Adrenal gland (tissue), 9 donors: ENCODE measurements at regions not wholly inside any gene's neighbourhood (a gene's known extent, or its start where the extent isn't known, plus 50 kb on each side); places are given as distances from the start of the nearest gene placed in this dataset.
A peak's percentile ranks its signal among the peaks of the same experiment; 100 is the strongest.

Experiments
- DNase-seq, 7 donors: peaks; one replicate each; pipeline ENCODE4 v3.0.0-alpha.2; 2019 to 2020
- H3K27ac ChIP-seq, 5 donors: fragments of 200-600 bp; sonication (generic) in 4 of 5; 1 replicate in 3 of 5; 2 replicates in 2 of 5; pipeline versions ENCODE4 v1.5.1 to v1.8.0; 2016 to 2020; ENCODE audit warnings: mild to moderate bottlenecking in 1 of 5
- H3K27me3 ChIP-seq: fragments of 200-600 bp; 2 replicates; pipeline ENCODE4 v1.8.0; 2021
- H3K36me3 ChIP-seq, 2 donors: fragments of 200-600 bp; replicated peaks in 1 of 2; 1 replicate in 1 of 2; 2 replicates in 1 of 2; pipeline versions ENCODE4 v1.5.1 to v1.8.0; 2018 to 2022
- H3K4me1 ChIP-seq, 2 donors: fragments of 200-600 bp; replicated peaks in 1 of 2; 1 replicate in 1 of 2; 2 replicates in 1 of 2; pipeline versions ENCODE4 v1.5.1 to v1.8.0; 2018 to 2021
- H3K4me3 ChIP-seq, 4 donors: fragments of 200-600 bp; sonication (generic) in 3 of 4; one replicate each; pipeline ENCODE4 v1.5.1; 2016 to 2018
- H3K9me3 ChIP-seq, 3 donors: fragments of 200-600 bp; sonication (generic) in 1 of 3; replicated peaks in 1 of 3; 1 replicate in 2 of 3; 2 replicates in 1 of 3; pipeline versions ENCODE4 v1.5.1 to v1.8.0; 2016 to 2021
- CTCF ChIP-seq, 6 experiments: fragments of 450-650 bp in 4 of 6; fragments of 200-600 bp in 2 of 6; sonication (generic) in 1 of 6; IDR thresholded peaks; 1 replicate in 5 of 6; 2 replicates in 1 of 6; pipeline versions ENCODE4 v1.5.1 to v1.8.0; 2016 to 2021; ENCODE audit warnings: antibody characterized with exemption in 6 of 6, mild to moderate bottlenecking in 2 of 6, moderate library complexity in 1 of 6
- POLR2A ChIP-seq, 2 donors: fragments of 450-650 bp; IDR thresholded peaks; one replicate each; pipeline ENCODE4 v1.6.1; 2017; ENCODE audit warnings: antibody characterized with exemption in 2 of 2, mild to moderate bottlenecking in 2 of 2, moderate library complexity in 1 of 2
- WGBS, 4 donors: extraction: QIAGEN DNeasy Blood & Tissue Kit in 2 of 4; methylation state at CpG; one replicate each; pipeline versions ENCODE4 v1.1.5 to v1.1.7; 2013 to 2017; 5-methylcytosine and 5-hydroxymethylcytosine counted together
- intact Hi-C, 2 donors: fragments of 100-400 bp; cut with DNase I; formaldehyde crosslinking; loops; one replicate each; pipeline versions ENCODE4 v1.14.1 to v1.15.0; 2022 to 2023
- donor health status: healthy with polysubstance abuse.
- donor health status: Bipolar disorder and iron deficiency.
- donor health status: DM: yes; HTN: yes; CAD: no.
- donor health status: DM: no; HTN: no; CAD: no.
- donor health status: DM: no; HTN: no; CAD: no.

DNA sequence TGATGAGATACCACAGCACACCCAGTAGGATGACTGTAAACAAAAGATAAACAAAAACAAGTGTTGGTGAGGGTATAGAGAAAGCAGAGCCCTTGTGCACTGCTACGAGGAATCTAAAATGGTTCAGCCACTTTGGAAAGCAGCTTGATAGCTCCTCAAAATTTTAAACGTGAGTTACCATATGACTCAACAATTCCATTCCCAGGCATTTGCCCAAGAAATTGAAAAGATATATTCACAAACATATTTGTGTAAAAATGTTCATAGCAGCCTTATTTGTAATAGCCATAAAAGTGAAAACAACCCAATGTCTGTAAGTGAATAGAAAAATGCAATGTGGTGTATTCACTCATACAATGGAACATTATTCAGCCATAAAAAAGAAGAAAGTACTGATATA is 141.0 kb upstream of the BTBD3 start:
- intact Hi-C loops, result no loop called here
- Histone ChIP-seq H3K9me3 (no peaks in the 10 kb centered on the region), H3K36me3 (no peaks in the 10 kb centered on the region), H3K4me3 (no peak overlapping the region), H3K4me1 (no peaks in the 10 kb centered on the region), H3K27me3 (no peaks in the 10 kb centered on the region), H3K27ac (no peak overlapping the region)
- WGBS, 4 donors, result 65 to 76% (median 71%) methylated on average over 2 of the region's 2 CpGs
- TF ChIP-seq POLR2A (IDR thresholded peaks at IDR 0.05) (no peak), CTCF (IDR thresholded peaks at IDR 0.05) (no peak)
- no peak for DNase-seq

DNA sequence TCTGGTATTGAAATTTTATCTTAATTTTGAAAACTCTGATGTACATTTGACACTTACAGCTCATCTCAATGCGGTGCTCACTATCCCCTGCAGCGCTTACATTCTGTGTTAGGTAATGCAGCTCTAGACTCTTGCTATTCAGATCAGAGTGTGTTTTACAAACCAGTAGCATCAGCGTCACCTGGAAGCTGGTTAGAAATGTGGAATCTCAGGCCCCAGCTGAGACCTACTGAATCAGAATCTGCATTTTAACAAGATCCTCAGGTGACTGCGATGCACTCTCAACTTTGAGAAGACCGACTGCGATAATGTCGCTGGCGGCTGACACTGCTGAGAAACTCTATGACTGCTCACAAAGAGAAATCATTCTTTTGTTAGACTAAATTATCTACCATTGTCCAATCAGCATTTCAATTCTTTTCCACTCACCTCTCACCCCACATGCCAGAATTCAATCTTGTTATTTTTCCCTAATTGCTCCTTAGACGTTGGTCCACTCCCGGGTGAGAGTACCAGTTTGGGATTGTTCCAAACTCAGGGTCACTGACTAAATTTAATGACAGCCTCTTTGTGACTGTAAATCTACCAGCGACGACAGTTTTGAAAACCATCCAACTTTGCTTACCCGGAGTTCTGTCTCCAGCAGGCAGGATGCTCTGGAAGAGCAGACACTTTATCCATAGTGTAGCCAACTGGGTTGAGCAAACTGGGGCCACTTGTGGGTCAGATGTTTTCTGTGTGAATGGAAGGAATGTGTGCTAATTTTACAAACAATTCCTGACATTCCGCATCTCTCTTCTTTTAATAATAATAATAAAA is 140.1 kb upstream of the BTBD3 start:
- H3K9me3 ChIP-seq, result no peaks in the 10 kb centered on the region
- DNase-seq, result peak in 6 of 7 donors; percentile 14 to 64 (median 34)
- H3K27me3 ChIP-seq, result no peaks in the 10 kb centered on the region
- no peaks in the 10 kb centered on the region for H3K4me1 ChIP-seq
- no peaks in the 10 kb centered on the region for H3K36me3 ChIP-seq
- 50 to 58% (median 54%) methylated on average over 14 of the region's 14 CpGs for WGBS, 4 donors
- intact Hi-C loops, result no loop called here
- peak overlapping the region in 1 of 5 donors; percentile 0 for H3K27ac ChIP-seq
- no peak overlapping the region for H3K4me3 ChIP-seq
- TF ChIP-seq POLR2A (IDR thresholded peaks at IDR 0.05) (no peak), CTCF (IDR thresholded peaks at IDR 0.05) (no peak)

DNA sequence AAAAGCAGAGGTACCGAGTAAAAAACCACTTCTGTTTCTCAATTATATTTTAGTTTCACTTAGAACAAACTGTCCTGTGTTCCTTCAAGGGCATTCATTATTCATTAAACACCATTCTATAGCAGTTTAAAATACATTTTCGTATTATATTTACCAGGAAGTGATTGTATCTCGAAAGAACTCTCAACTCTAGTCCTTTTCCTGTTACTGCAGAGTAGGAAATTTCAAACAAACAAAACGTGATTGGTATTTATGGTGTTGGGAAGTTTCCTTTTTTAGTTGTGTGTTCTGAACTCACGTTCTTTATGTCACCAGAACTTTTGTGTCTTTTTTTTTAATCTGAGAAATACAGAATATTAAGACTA is 139.5 kb upstream of the BTBD3 start:
- Histone ChIP-seq H3K4me1 (no peaks in the 10 kb centered on the region), H3K27ac (no peak overlapping the region), H3K27me3 (no peaks in the 10 kb centered on the region), H3K36me3 (no peaks in the 10 kb centered on the region), H3K4me3 (no peak overlapping the region), H3K9me3 (no peaks in the 10 kb centered on the region)
- WGBS, 4 donors, result 35 to 47% (median 41%) methylated on average over 5 of the region's 5 CpGs
- DNase-seq, result no peak
- intact Hi-C loops, result no loop called here
- TF ChIP-seq POLR2A (IDR thresholded peaks at IDR 0.05) (no peak), CTCF (IDR thresholded peaks at IDR 0.05) (no peak)

GRCh38 chr20:11780765-11781369 is 136.8 kb upstream of the BTBD3 start:
- intact Hi-C loops, result no loop called here
- Histone ChIP-seq H3K27ac (no peak overlapping the region), H3K9me3 (no peaks in the 10 kb centered on the region), H3K36me3 (no peaks in the 10 kb centered on the region), H3K27me3 (no peaks in the 10 kb centered on the region), H3K4me3 (no peak overlapping the region), H3K4me1 (no peaks in the 10 kb centered on the region)
- WGBS, 4 donors, result 50 to 69% (median 57%) methylated on average over 2 of the region's 2 CpGs
- TF ChIP-seq CTCF (IDR thresholded peaks at IDR 0.05), result no peak
- no peak for TF ChIP-seq POLR2A (IDR thresholded peaks at IDR 0.05)
- no peak for DNase-seq
